ENCODE measurements at regions not wholly inside any gene's neighbourhood (a gene's known extent, or its start where the extent isn't known, plus 50 kb on each side); places are given as distances from the start of the nearest gene placed in this dataset.
A peak's percentile ranks its signal among the peaks of the same experiment; 100 is the strongest.

DNA sequence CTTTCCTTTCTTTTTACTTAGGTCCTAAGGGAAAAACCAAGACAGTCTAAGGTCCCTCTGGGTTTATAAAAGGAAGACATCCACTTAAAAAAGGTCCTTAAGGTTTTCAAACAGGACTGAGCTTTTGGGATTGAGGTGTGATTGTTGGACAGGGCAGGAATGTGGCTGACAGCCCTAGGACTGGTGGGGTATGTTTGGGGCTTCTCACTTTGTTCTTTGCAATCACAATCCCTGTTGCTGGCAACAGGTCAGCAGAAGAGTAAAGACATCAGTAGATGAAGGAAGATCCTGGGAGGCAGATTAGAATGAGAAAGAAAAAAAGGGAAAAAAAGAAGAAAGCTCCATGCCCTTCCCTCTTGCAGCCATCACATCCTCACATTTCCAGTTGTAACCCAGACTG, 101.4 kb upstream of the TARS1 start:
- H3K27me3 ChIP-seq (ENCODE audit: insufficient read depth, low read length): no peaks in the 10 kb centered on the region
- Mint-ChIP-seq H3K4me3 (ENCODE audit: unreplicated experiment) (no peak overlapping the region), H3K4me1 (ENCODE audit: low read depth, unreplicated experiment) (peaks cover 15% of the 10 kb centered on the region), H3K27me3 (ENCODE audit: low read depth, unreplicated experiment) (no peaks in the 10 kb centered on the region), H3K27ac (ENCODE audit: unreplicated experiment) (no peak overlapping the region), H3K36me3 (ENCODE audit: low read depth, unreplicated experiment) (no peaks in the 10 kb centered on the region), H3K9me3 (ENCODE audit: unreplicated experiment) (no peaks in the 10 kb centered on the region)
- no peak overlapping the region for H3K9ac ChIP-seq (ENCODE audit: low read length)
- H3K4me3 ChIP-seq (ENCODE audit: insufficient read depth, low read depth, low read length): no peak overlapping the region
- no peak overlapping the region for H2AFZ ChIP-seq (ENCODE audit: low read depth, low read length)
- TF ChIP-seq EZH2 (IDR thresholded peaks at IDR 0.05; ENCODE audit: insufficient read depth, low read length): no peak
- TF ChIP-seq, protein P1, sequence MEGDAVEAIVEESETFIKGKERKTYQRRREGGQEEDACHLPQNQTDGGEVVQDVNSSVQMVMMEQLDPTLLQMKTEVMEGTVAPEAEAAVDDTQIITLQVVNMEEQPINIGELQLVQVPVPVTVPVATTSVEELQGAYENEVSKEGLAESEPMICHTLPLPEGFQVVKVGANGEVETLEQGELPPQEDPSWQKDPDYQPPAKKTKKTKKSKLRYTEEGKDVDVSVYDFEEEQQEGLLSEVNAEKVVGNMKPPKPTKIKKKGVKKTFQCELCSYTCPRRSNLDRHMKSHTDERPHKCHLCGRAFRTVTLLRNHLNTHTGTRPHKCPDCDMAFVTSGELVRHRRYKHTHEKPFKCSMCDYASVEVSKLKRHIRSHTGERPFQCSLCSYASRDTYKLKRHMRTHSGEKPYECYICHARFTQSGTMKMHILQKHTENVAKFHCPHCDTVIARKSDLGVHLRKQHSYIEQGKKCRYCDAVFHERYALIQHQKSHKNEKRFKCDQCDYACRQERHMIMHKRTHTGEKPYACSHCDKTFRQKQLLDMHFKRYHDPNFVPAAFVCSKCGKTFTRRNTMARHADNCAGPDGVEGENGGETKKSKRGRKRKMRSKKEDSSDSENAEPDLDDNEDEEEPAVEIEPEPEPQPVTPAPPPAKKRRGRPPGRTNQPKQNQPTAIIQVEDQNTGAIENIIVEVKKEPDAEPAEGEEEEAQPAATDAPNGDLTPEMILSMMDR (IDR thresholded peaks at IDR 0.05; ENCODE audit: insufficient read depth, low read depth, low read length): no peak
- H3K4me1 ChIP-seq (ENCODE audit: insufficient read depth, low read length): peaks cover 3% of the 10 kb centered on the region
- H3K79me2 ChIP-seq (ENCODE audit: insufficient read depth, low read length): no peaks in the 10 kb centered on the region
- no peaks in the 10 kb centered on the region for H3K36me3 ChIP-seq (ENCODE audit: insufficient read depth, low read length)
- no peak overlapping the region for H3K4me2 ChIP-seq (ENCODE audit: low read length)
- DNase-seq (ENCODE audit: low read depth) (no peak), FAIRE-seq (no peak)
- H4K20me1 ChIP-seq (ENCODE audit: insufficient read depth, low read length): no peaks in the 10 kb centered on the region
- H3K27ac ChIP-seq (ENCODE audit: low read depth, low read length): no peak overlapping the region
- H3K9me3 ChIP-seq (ENCODE audit: insufficient read depth, low read depth, low read length): no peaks in the 10 kb centered on the region

DNA sequence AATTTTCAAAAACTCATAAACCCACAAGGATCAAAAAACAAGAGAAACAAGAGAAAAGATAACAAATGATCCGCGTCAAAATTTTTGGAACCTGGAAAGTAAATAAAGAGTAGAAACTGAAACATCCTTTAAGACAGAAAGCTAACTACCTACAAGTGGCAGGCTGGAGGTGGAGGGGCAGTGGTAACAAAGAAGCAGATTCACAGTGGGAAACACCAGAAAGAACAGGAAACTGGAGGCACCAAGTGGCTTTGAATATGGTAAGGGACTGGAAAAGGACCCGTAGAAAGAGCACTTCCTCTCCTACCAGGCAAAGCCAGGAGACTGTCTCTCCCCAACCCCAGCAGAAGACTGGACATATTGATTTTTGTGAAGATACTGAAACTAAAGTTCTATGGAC, 100.6 kb upstream of the TARS1 start:
- H3K4me1 ChIP-seq (ENCODE audit: insufficient read depth, low read length): peaks cover 3% of the 10 kb centered on the region
- no peaks in the 10 kb centered on the region for H3K36me3 ChIP-seq (ENCODE audit: insufficient read depth, low read length)
- H3K27ac ChIP-seq (ENCODE audit: low read depth, low read length): no peak overlapping the region
- Mint-ChIP-seq H3K27ac (ENCODE audit: unreplicated experiment) (no peak overlapping the region), H3K9me3 (ENCODE audit: unreplicated experiment) (no peaks in the 10 kb centered on the region), H3K4me1 (ENCODE audit: low read depth, unreplicated experiment) (peaks cover 15% of the 10 kb centered on the region), H3K36me3 (ENCODE audit: low read depth, unreplicated experiment) (no peaks in the 10 kb centered on the region), H3K4me3 (ENCODE audit: unreplicated experiment) (no peak overlapping the region), H3K27me3 (ENCODE audit: low read depth, unreplicated experiment) (no peaks in the 10 kb centered on the region)
- H3K9ac ChIP-seq (ENCODE audit: low read length): no peak overlapping the region
- FAIRE-seq (no peak), DNase-seq (ENCODE audit: low read depth) (no peak)
- H3K27me3 ChIP-seq (ENCODE audit: insufficient read depth, low read length): no peaks in the 10 kb centered on the region
- H4K20me1 ChIP-seq (ENCODE audit: insufficient read depth, low read length): no peaks in the 10 kb centered on the region
- TF ChIP-seq, protein P1 (IDR thresholded peaks at IDR 0.05; ENCODE audit: insufficient read depth, low read depth, low read length): no peak
- TF ChIP-seq EZH2 (IDR thresholded peaks at IDR 0.05; ENCODE audit: insufficient read depth, low read length): no peak
- H3K79me2 ChIP-seq (ENCODE audit: insufficient read depth, low read length): no peaks in the 10 kb centered on the region
- H2AFZ ChIP-seq (ENCODE audit: low read depth, low read length): peak overlapping the region; percentile 50
- H3K4me2 ChIP-seq (ENCODE audit: low read length): no peak overlapping the region
- H3K4me3 ChIP-seq (ENCODE audit: insufficient read depth, low read depth, low read length): no peak overlapping the region
- H3K9me3 ChIP-seq (ENCODE audit: insufficient read depth, low read depth, low read length): no peaks in the 10 kb centered on the region

DNA sequence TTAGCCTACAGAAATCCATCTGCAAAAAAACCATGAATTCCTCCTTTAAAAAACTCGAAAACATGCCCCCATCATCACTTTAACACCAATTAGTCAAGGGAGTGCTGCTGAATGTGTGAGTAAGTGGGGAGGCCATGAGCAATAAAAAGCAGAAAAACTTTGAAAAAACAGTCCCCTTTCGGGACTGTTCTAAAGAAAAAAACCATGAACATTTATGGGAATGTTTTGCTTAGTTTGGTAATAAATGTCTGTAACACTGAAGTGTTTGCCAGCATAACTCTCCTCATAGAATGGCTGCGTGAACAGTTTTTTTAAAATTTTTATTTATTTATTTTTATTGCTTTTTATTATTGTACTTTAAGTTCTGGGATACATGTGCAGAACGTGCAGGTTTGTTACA, 99.4 kb upstream of the TARS1 start:
- no peaks in the 10 kb centered on the region for H3K79me2 ChIP-seq (ENCODE audit: insufficient read depth, low read length)
- H3K27ac Mint-ChIP-seq (ENCODE audit: unreplicated experiment): no peak overlapping the region
- no peaks in the 10 kb centered on the region for H3K36me3 ChIP-seq (ENCODE audit: insufficient read depth, low read length)
- H3K4me3 Mint-ChIP-seq (ENCODE audit: unreplicated experiment): no peak overlapping the region
- no peak overlapping the region for H3K27ac ChIP-seq (ENCODE audit: low read depth, low read length)
- H3K9me3 Mint-ChIP-seq (ENCODE audit: unreplicated experiment): no peaks in the 10 kb centered on the region
- no peak overlapping the region for H3K4me2 ChIP-seq (ENCODE audit: low read length)
- no peak for TF ChIP-seq EZH2 (IDR thresholded peaks at IDR 0.05; ENCODE audit: insufficient read depth, low read length)
- TF ChIP-seq, protein P1 (IDR thresholded peaks at IDR 0.05; ENCODE audit: insufficient read depth, low read depth, low read length): no peak
- H3K27me3 Mint-ChIP-seq (ENCODE audit: low read depth, unreplicated experiment): no peaks in the 10 kb centered on the region
- no peak overlapping the region for H2AFZ ChIP-seq (ENCODE audit: low read depth, low read length)
- no peak overlapping the region for H3K9ac ChIP-seq (ENCODE audit: low read length)
- FAIRE-seq (no peak), DNase-seq (ENCODE audit: low read depth) (no peak)
- no peaks in the 10 kb centered on the region for H3K27me3 ChIP-seq (ENCODE audit: insufficient read depth, low read length)
- no peak overlapping the region for H3K4me3 ChIP-seq (ENCODE audit: insufficient read depth, low read depth, low read length)
- peaks cover 3% of the 10 kb centered on the region for H3K4me1 ChIP-seq (ENCODE audit: insufficient read depth, low read length)
- no peaks in the 10 kb centered on the region for H4K20me1 ChIP-seq (ENCODE audit: insufficient read depth, low read length)
- H3K9me3 ChIP-seq (ENCODE audit: insufficient read depth, low read depth, low read length): no peaks in the 10 kb centered on the region
- peaks cover 15% of the 10 kb centered on the region for H3K4me1 Mint-ChIP-seq (ENCODE audit: low read depth, unreplicated experiment)
- no peaks in the 10 kb centered on the region for H3K36me3 Mint-ChIP-seq (ENCODE audit: low read depth, unreplicated experiment)
